SK-N-SH (cell line): ENCODE measurements at regions not wholly inside any gene's neighbourhood (a gene's known extent, or its start where the extent isn't known, plus 50 kb on each side); places are given as distances from the start of the nearest gene placed in this dataset.
"Not testable (repeated sequence)": the region's sequence is repeated elsewhere in the genome, so short reads cannot be mapped to it uniquely, and the experiment has no call there.

Experiments used
- CTCF ChIA-PET: fragments of 300-600, 350-600 bp; formaldehyde crosslinking; extraction: SDS; loops from one replicate; lab custom pipeline; 2021; lab: Yijun Ruan, JAX
- POLR2A ChIA-PET: fragments of 350-600 bp; sonication (Branson Sonifier 250); formaldehyde crosslinking; extraction: SDS; loops from one replicate; lab custom pipeline; 2020; ENCODE audit warnings: antibody characterized with exemption, inconsistent platforms; lab: Yijun Ruan, JAX
- DNase-seq: peaks from one replicate; pipeline ENCODE4 v3.0.0; 2012
- H2AFZ ChIP-seq: fragments of 200-600 bp; sonication (generic); 2 replicates; pipeline ENCODE4 v1.8.1; 2016; ENCODE audit warnings: antibody characterized with exemption, mild to moderate bottlenecking, low read depth
- H3F3A ChIP-seq: fragments of 200-600 bp; sonication (generic); replicated peaks from 2 replicates; pipeline ENCODE3; 2016; ENCODE audit warnings: antibody characterized with exemption, mild to moderate bottlenecking; ENCODE audit not compliant: insufficient read depth
- H3K27ac ChIP-seq, 2 experiments: fragments of 200-500 bp in 1 of 2; fragments of 200-600 bp in 1 of 2; sonication (Bioruptor generic) in 1 of 2; sonication (generic), shearing (Covaris generic) in 1 of 2; 2 replicates each; pipeline versions ENCODE4 v1.5.1 to v1.6.1; 2014 to 2016; ENCODE audit warnings: low read depth in 2 of 2, inconsistent platforms in 1 of 2, low read length in 1 of 2, mild to moderate bottlenecking in 1 of 2, mixed read lengths in 1 of 2
- H3K27me3 ChIP-seq: fragments of 200-600 bp; sonication (generic), shearing (Covaris generic); 2 replicates; pipeline ENCODE4 v1.6.1; 2016; ENCODE audit warnings: mixed run types; ENCODE audit not compliant: insufficient read depth
- H3K36me3 ChIP-seq, 2 experiments: fragments of 200-500 bp in 1 of 2; fragments of 200-600 bp in 1 of 2; sonication (Bioruptor generic) in 1 of 2; sonication (generic) in 1 of 2; replicated peaks in 1 of 2; 2 replicates each; pipeline versions ENCODE3 to v1.5.1; 2014 to 2016; ENCODE audit warnings: low read length in 1 of 2, mild to moderate bottlenecking in 1 of 2; ENCODE audit not compliant: insufficient read depth in 2 of 2, control insufficient read depth in 1 of 2
- H3K4me1 ChIP-seq, 2 experiments: fragments of 200-500 bp in 1 of 2; fragments of 200-600 bp in 1 of 2; sonication (Bioruptor generic) in 1 of 2; sonication (generic), shearing (Covaris generic) in 1 of 2; 2 replicates each; pipeline versions ENCODE4 v1.5.1 to v1.6.1; 2014 to 2016; ENCODE audit warnings: low read depth in 1 of 2, low read length in 1 of 2, mixed run types in 1 of 2; ENCODE audit not compliant: insufficient read depth in 2 of 2, control insufficient read depth in 1 of 2
- H3K4me2 ChIP-seq: fragments of 200-600 bp; sonication (generic), shearing (Covaris generic); 2 replicates; pipeline ENCODE4 v1.6.1; 2017; ENCODE audit warnings: mixed run types
- H3K4me3 ChIP-seq, 2 experiments: fragments of 200-500 bp in 1 of 2; fragments of 200-600 bp in 1 of 2; sonication (Bioruptor generic) in 1 of 2; sonication (generic), shearing (Covaris generic) in 1 of 2; 2 replicates each; pipeline versions ENCODE4 v1.5.1 to v1.8.1; 2014 to 2016; ENCODE audit warnings: low read depth in 2 of 2, inconsistent platforms in 1 of 2, low read length in 1 of 2, mild to moderate bottlenecking in 1 of 2, mixed read lengths in 1 of 2, moderate library complexity in 1 of 2
- H3K79me2 ChIP-seq: fragments of 200-600 bp; sonication (generic); 2 replicates; pipeline ENCODE4 v1.8.1; 2017; ENCODE audit warnings: mild to moderate bottlenecking; ENCODE audit not compliant: insufficient read depth
- H3K9ac ChIP-seq: fragments of 200-600 bp; sonication (generic); 2 replicates; pipeline ENCODE4 v1.6.1; 2017; ENCODE audit warnings: mixed run types
- H3K9me2 ChIP-seq: fragments of 200-600 bp; sonication (generic); 2 replicates; pipeline ENCODE4 v1.6.1; 2017; ENCODE audit warnings: mixed run types
- H3K9me3 ChIP-seq: fragments of 200-600 bp; sonication (generic); 2 replicates; pipeline ENCODE4 v1.6.1; 2017; ENCODE audit warnings: mixed run types, mild to moderate bottlenecking, moderate library complexity
- H4K20me1 ChIP-seq: fragments of 200-600 bp; sonication (generic); 2 replicates; pipeline ENCODE4 v1.6.1; 2017; ENCODE audit warnings: mild to moderate bottlenecking, mixed run types; ENCODE audit not compliant: insufficient read depth
- EZH2phosphoT487 ChIP-seq: fragments of 200-600 bp; sonication (generic); IDR thresholded peaks from 2 replicates; pipeline ENCODE4 v1.6.1; 2017; ENCODE audit warnings: low read depth, mixed run types, mild to moderate bottlenecking, antibody characterized with exemption, moderate library complexity, borderline replicate concordance
- FOXJ3 ChIP-seq: sonication (generic); formaldehyde crosslinking; IDR thresholded peaks from 2 replicates; pipeline ENCODE4 v1.5.1; 2020; ENCODE audit warnings: mild to moderate bottlenecking, missing genetic modification reagents
- FOXM1 ChIP-seq: IDR thresholded peaks from 2 replicates; pipeline ENCODE4 v1.4.0; 2012; ENCODE audit warnings: low read depth, mild to moderate bottlenecking
- GATA2 ChIP-seq: sonication (generic); formaldehyde crosslinking; IDR thresholded peaks from 2 replicates; pipeline ENCODE4 v1.5.0; 2020; ENCODE audit warnings: mild to moderate bottlenecking, missing genetic modification reagents
- JUND ChIP-seq: IDR thresholded peaks from 2 replicates; pipeline ENCODE4 v1.4.0; 2012
- NRF1 ChIP-seq: IDR thresholded peaks from 2 replicates; pipeline ENCODE4 v1.6.1; 2012; ENCODE audit warnings: low read depth, mild to moderate bottlenecking, low read length
- RCOR1 ChIP-seq: fragments of 150-350 bp; IDR thresholded peaks from 2 replicates; pipeline ENCODE4 v1.6.1; 2017; ENCODE audit warnings: antibody characterized with exemption, low read length
- SIN3A ChIP-seq: IDR thresholded peaks from 2 replicates; pipeline ENCODE4 v1.6.1; 2012; ENCODE audit warnings: low read depth, mild to moderate bottlenecking, low read length, moderate library complexity, borderline replicate concordance
- SMC3 ChIP-seq: IDR thresholded peaks from 2 replicates; pipeline ENCODE4 v1.6.1; 2012; ENCODE audit warnings: low read depth, low read length, improper control_type of control experiment
- WGBS: methylation state at CpG from one replicate; pipeline ENCODE4 v1.1.6; 2017; ENCODE audit warnings: low lambda C conversion rate; 5-methylcytosine and 5-hydroxymethylcytosine counted together
- TF ChIP-seq, protein P1 (sequence below): fragments of 200-600 bp; sonication (generic); IDR thresholded peaks from 2 replicates; pipeline ENCODE4 v1.6.1; 2017; ENCODE audit warnings: antibody characterized with exemption, mild to moderate bottlenecking, moderate library complexity
- TF ChIP-seq, protein P2 (sequence below): IDR thresholded peaks from 2 replicates; pipeline ENCODE4 v1.4.0; 2012; ENCODE audit warnings: low read depth, borderline replicate concordance
- TF ChIP-seq, protein P3 (sequence below): IDR thresholded peaks from 2 replicates; pipeline ENCODE4; 2012

DNA sequence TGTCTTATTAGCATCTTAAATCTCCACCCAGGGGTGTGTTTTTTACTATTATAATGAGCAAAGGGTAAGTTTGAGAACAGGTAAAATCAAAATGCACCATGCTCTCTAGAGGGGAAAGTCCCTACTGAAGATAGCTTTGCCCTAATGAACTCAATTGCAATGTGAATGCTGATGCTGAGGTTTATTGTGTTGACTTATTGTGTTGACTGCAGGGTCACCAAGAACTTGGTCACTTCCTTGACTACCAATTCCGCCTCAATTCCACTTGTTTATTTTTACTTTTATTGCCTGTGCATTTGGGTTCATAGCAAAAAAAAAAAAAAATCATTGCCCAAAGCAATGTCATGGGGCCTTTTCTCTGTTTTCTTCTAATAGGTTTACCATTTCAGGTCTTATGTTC lies 67.7 kb upstream of the SRD5A3 start:
- Histone ChIP-seq H3K27me3 (no peaks in the 10 kb centered on the region), H3K9ac (no peak overlapping the region), H3K4me1 (no peaks in the 10 kb centered on the region), H3K79me2 (no peaks in the 10 kb centered on the region), H3K4me2 (no peak overlapping the region), H3K9me2 (no peaks in the 10 kb centered on the region), H3F3A (no peaks in the 10 kb centered on the region), H3K27ac (no peak overlapping the region), H4K20me1 (no peaks in the 10 kb centered on the region), H3K9me3 (no peaks in the 10 kb centered on the region), H3K36me3 (no peaks in the 10 kb centered on the region), H2AFZ (no peak overlapping the region), H3K4me3 (no peak overlapping the region)
- 45% methylated on average over 1 of the region's 1 CpG for WGBS
- TF ChIP-seq RCOR1 (no peak), FOXJ3 (no peak), NRF1 (no peak)
- no peak for DNase-seq
- ChIA-PET POLR2A (no interaction called here), CTCF (interaction anchor here (0.9 kb wide), 1 partner anchor 11 kb away, joined by 3 read pairs; no protein-coding TSS in a partner anchor)

DNA sequence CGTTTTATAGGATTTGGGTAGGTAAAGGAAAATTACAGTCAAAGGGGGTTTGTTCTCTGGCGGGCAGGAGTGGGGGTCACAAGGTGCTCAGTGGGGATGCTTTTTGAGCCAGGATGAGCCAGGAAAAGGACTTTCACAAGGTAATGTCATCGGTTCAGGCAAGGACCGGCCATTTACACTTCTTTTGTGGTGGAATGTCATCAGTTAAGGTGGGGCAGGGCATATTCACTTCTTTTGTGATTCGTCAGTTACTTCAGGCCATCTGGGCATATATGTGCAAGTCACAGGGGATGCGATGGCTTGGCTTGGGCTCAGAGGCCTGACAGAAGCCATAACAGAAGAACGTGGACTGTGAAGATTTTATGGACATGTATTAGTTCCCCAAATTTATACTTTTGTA lies 65.6 kb upstream of the SRD5A3 start:
- H3K4me3 ChIP-seq, H3K27me3 ChIP-seq, H3F3A ChIP-seq, H3K4me1 ChIP-seq, DNase-seq, H3K9me3 ChIP-seq, H3K4me2 ChIP-seq, H3K9ac ChIP-seq, H3K79me2 ChIP-seq, H3K27ac ChIP-seq, POLR2A ChIA-PET, CTCF ChIA-PET, H2AFZ ChIP-seq, H3K36me3 ChIP-seq, H3K9me2 ChIP-seq, H4K20me1 ChIP-seq: not testable (repeated sequence)
- 47% methylated on average over 7 of the region's 7 CpGs for WGBS

DNA sequence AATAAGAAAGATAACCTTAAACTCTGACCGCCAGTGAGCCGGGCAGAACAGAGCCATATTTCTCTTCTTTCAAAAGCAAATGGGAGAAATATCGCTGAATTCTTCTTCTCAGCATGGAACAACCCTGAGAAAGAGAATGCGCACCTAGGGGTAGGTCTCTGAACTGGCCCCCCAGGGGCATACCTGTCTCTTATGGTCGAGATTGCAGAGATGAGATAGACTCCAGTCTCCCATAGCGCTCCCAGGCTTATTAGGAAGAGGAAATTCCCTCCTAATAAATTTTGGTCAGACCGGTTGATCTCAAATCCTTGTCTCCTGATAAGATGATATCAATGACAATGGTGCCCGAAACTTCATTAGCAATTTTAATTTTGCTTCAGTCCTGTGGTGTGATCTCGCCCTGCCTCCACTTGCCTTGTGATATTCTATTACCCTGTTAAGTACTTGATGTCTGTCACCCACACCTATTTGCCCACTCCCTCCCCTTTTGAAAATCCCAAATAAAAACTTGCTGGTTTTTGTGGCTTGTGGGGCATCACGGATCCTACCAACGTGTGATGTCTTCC lies 64.8 kb upstream of the SRD5A3 start:
- CTCF ChIA-PET, H3K4me3 ChIP-seq, H3K27ac ChIP-seq, DNase-seq, H2AFZ ChIP-seq, H3K9ac ChIP-seq, H3K4me2 ChIP-seq, H3F3A ChIP-seq, H3K4me1 ChIP-seq, H3K9me2 ChIP-seq, H3K9me3 ChIP-seq, H3K36me3 ChIP-seq, H4K20me1 ChIP-seq, H3K79me2 ChIP-seq, H3K27me3 ChIP-seq, POLR2A ChIA-PET: not testable (repeated sequence)
- WGBS = 40% methylated on average over 11 of the region's 11 CpGs

DNA sequence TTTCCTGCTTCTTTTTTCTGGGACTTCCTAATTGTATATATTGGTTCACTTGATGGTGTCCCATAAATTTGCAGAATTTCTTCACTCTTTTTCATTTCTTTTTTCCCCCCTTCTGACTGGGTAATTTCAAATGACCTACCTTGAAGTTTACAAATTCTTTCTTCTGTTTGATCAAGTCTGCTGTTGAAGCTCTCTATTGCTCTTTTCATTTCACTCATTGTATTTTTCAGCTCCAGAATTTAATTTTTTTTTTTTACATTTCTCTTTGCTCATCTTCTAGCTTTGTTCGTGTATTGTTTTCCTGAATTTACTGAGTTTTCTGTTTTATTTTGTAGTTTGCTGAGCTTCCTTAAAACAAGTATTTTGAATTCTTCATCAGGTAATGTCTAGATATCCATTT lies 61.7 kb upstream of the SRD5A3 start:
- no peaks in the 10 kb centered on the region for H3F3A ChIP-seq
- H3K27me3 ChIP-seq = no peaks in the 10 kb centered on the region
- WGBS = 33% methylated on average over 1 of the region's 1 CpG
- H3K4me3 ChIP-seq = no peak overlapping the region
- POLR2A ChIA-PET = no interaction called here
- H3K9me3 ChIP-seq = no peaks in the 10 kb centered on the region
- no peak overlapping the region for H2AFZ ChIP-seq
- no peaks in the 10 kb centered on the region for H3K4me1 ChIP-seq
- no peaks in the 10 kb centered on the region for H3K9me2 ChIP-seq
- H3K79me2 ChIP-seq = no peaks in the 10 kb centered on the region
- CTCF ChIA-PET = interaction anchor here (0.6 to 1.2 kb wide), 5 partner anchors 9 to 313 kb away, joined by 3 read pairs; no protein-coding TSS in a partner anchor
- no peak overlapping the region for H3K4me2 ChIP-seq
- no peaks in the 10 kb centered on the region for H4K20me1 ChIP-seq
- no peaks in the 10 kb centered on the region for H3K36me3 ChIP-seq
- H3K9ac ChIP-seq = no peak overlapping the region
- DNase-seq = no peak
- no peak overlapping the region for H3K27ac ChIP-seq
- TF ChIP-seq, protein P1, sequence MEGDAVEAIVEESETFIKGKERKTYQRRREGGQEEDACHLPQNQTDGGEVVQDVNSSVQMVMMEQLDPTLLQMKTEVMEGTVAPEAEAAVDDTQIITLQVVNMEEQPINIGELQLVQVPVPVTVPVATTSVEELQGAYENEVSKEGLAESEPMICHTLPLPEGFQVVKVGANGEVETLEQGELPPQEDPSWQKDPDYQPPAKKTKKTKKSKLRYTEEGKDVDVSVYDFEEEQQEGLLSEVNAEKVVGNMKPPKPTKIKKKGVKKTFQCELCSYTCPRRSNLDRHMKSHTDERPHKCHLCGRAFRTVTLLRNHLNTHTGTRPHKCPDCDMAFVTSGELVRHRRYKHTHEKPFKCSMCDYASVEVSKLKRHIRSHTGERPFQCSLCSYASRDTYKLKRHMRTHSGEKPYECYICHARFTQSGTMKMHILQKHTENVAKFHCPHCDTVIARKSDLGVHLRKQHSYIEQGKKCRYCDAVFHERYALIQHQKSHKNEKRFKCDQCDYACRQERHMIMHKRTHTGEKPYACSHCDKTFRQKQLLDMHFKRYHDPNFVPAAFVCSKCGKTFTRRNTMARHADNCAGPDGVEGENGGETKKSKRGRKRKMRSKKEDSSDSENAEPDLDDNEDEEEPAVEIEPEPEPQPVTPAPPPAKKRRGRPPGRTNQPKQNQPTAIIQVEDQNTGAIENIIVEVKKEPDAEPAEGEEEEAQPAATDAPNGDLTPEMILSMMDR = no peak
- TF ChIP-seq, protein P2, sequence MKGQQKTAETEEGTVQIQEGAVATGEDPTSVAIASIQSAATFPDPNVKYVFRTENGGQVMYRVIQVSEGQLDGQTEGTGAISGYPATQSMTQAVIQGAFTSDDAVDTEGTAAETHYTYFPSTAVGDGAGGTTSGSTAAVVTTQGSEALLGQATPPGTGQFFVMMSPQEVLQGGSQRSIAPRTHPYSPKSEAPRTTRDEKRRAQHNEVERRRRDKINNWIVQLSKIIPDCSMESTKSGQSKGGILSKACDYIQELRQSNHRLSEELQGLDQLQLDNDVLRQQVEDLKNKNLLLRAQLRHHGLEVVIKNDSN = no peak
- TF ChIP-seq JUND (no peak), EZH2phosphoT487 (no peak), GATA2 (CRISPR knock-in tag) (no peak), SIN3A (no peak), SMC3 (no peak), FOXM1 (no peak)
- TF ChIP-seq, protein P3, sequence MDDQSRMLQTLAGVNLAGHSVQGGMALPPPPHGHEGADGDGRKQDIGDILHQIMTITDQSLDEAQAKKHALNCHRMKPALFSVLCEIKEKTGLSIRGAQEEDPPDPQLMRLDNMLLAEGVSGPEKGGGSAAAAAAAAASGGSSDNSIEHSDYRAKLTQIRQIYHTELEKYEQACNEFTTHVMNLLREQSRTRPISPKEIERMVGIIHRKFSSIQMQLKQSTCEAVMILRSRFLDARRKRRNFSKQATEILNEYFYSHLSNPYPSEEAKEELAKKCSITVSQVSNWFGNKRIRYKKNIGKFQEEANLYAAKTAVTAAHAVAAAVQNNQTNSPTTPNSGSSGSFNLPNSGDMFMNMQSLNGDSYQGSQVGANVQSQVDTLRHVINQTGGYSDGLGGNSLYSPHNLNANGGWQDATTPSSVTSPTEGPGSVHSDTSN = no peak
